ENCODE measurements at regions not wholly inside any gene's neighbourhood (a gene's known extent, or its start where the extent isn't known, plus 50 kb on each side); places are given as distances from the start of the nearest gene placed in this dataset.
"Not testable (repeated sequence)": the region's sequence is repeated elsewhere in the genome, so short reads cannot be mapped to it uniquely, and the experiment has no call there.

- DNase-seq, result no peak
These were observed 355.5 kb downstream of the LRRIQ3 start for GRCh38 chr1:73842436-73842835.

- no peak for DNase-seq
These were observed 358.1 kb downstream of the LRRIQ3 start for GRCh38 chr1:73839922-73840321.

GRCh38 chr1:73832276-73833181, 365.4 kb downstream of the LRRIQ3 start:
- DNase-seq, result no peak

- DNase-seq, result not testable (repeated sequence)
These were observed 370.7 kb downstream of the LRRIQ3 start for GRCh38 chr1:73827283-73827682.

GRCh38 chr1:73824065-73824464, 373.9 kb downstream of the LRRIQ3 start:
- no peak for DNase-seq

GRCh38 chr1:73821520-73821919, 376.5 kb downstream of the LRRIQ3 start:
- DNase-seq, result no peak

GRCh38 chr1:73820843-73821242, 377.1 kb downstream of the LRRIQ3 start:
- no peak for DNase-seq

- peak; percentile 33 for DNase-seq
These were observed 384.3 kb downstream of the LRRIQ3 start for GRCh38 chr1:73813716-73814115.

- no peak for DNase-seq
These were observed 384.7 kb downstream of the LRRIQ3 start for GRCh38 chr1:73813236-73813635.

- DNase-seq, result no peak
These were observed 386.2 kb downstream of the LRRIQ3 start for GRCh38 chr1:73811798-73812197.

GRCh38 chr1:73804935-73805334, 393.0 kb downstream of the LRRIQ3 start:
- no peak for DNase-seq

GRCh38 chr1:73803380-73803779, 394.6 kb downstream of the LRRIQ3 start:
- DNase-seq, result no peak

GRCh38 chr1:73801912-73802429, 396.0 kb downstream of the LRRIQ3 start:
- DNase-seq, result no peak

- no peak for DNase-seq
These were observed 397.6 kb downstream of the LRRIQ3 start for GRCh38 chr1:73800376-73800775.

- no peak for DNase-seq
These were observed 408.0 kb downstream of the LRRIQ3 start for GRCh38 chr1:73789965-73790364.

- DNase-seq, result no peak
These were observed 413.9 kb downstream of the LRRIQ3 start for GRCh38 chr1:73784026-73784425.

- DNase-seq, result no peak
These were observed 414.6 kb downstream of the LRRIQ3 start for GRCh38 chr1:73783352-73783751.

GRCh38 chr1:73782901-73783300, 415.1 kb downstream of the LRRIQ3 start:
- no peak for DNase-seq

GRCh38 chr1:73781251-73781650, 416.7 kb downstream of the LRRIQ3 start:
- no peak for DNase-seq

GRCh38 chr1:73778471-73778870, 419.5 kb downstream of the LRRIQ3 start:
- no peak for DNase-seq

GRCh38 chr1:73775896-73776295, 422.1 kb downstream of the LRRIQ3 start:
- DNase-seq, result no peak

- DNase-seq, result no peak
These were observed 425.0 kb downstream of the LRRIQ3 start for GRCh38 chr1:73772941-73773340.

GRCh38 chr1:73771396-73771795, 426.6 kb downstream of the LRRIQ3 start:
- DNase-seq, result no peak

- DNase-seq, result no peak
These were observed 427.7 kb downstream of the LRRIQ3 start for GRCh38 chr1:73770109-73770905.

Data from left hindlimb (tissue), 1 donor.